ENCODE measurements at regions not wholly inside any gene's neighbourhood (a gene's known extent, or its start where the extent isn't known, plus 50 kb on each side); places are given as distances from the start of the nearest gene placed in this dataset.
"Not testable (repeated sequence)": the region's sequence is repeated elsewhere in the genome, so short reads cannot be mapped to it uniquely, and the experiment has no call there.

DNA sequence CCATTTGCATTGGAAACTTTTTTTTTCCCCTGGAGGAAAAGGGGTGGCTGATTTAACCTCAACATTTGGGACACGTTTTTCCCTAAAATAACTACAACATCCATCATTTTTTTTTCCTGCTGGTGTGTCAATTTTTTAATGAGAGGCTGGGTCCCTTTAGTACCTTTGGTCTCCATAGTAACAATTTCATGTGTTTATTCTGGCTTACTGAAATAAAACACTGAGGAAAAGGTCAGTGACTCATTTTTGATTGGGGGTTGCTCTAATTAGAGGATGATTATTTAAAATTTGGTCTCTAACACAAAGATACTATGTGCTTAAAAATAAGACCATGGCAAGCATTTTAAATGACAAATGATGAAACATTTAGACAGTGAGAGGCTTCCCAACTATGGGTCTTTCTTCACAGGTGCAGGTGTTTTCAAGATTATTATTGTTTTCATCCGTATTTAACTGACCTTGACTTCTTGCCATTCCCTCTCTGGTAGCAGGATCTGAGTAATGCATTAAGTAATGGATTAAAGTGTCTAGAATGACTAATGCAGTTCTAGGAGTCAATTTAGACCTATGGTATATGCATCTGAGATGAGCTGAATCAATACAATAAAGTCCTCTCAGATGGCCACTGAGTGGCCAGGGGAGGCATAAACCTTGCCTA is 406.4 kb downstream of the KCNRG start:
- Histone ChIP-seq H3K9me3 (ENCODE audit: insufficient read depth, low read depth, low read length) (no peaks in the 10 kb centered on the region), H3K9ac (ENCODE audit: low read depth, low read length) (no peak overlapping the region), H3K27me3 (ENCODE audit: insufficient read depth, low read length) (no peaks in the 10 kb centered on the region), H3K36me3 (ENCODE audit: insufficient read depth, low read depth, low read length) (no peaks in the 10 kb centered on the region), H3K27ac (ENCODE audit: low read length) (no peak overlapping the region), H3K4me3 (ENCODE audit: low read length) (no peak overlapping the region), H3K4me1 (ENCODE audit: insufficient read depth, low read length) (no peaks in the 10 kb centered on the region)

DNA sequence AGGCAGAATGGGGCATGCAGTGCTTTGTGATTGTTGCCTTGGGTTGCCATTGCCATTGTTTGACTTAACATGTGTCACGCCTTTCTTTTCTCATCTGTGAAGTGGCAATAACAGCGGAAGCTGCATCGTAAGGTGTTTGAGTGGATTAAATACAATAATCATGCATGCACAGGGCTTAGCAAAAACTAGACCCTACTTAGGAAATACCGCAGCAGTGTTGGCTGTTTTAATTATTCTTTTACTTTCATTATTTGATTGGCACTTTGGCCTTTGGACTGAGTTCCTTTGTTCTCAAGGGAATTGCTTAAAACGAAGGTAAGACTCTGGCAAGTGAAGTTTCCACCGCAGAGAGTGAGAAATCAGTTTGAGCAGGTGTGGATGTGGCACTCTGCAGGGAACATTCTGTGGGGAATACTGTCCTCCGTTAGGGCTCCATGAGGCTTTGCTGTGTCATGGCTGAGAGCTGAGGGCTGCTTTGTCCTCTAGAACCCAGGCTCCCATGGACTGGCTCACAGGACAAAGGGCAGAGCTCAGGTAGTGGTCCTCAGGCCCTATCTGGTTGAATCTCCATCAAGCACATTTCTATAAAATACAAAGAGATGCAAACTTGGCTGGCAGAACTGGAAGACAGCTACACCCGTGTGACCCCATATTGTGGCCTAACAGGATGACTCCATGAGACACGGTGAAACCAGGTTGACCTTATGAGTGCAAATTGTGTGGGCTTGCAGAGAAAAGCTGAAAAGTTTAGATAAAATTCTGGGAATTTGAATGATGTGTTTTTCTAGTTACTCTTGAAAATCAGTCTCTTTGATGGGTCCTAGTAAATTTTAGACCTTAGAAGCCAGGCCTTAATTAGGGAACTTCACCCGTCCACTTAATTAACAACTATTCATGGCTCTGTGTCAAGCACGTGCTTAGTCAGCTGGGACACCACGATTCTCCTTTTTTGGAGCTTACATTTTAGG is 407.2 kb downstream of the KCNRG start:
- Histone ChIP-seq H3K36me3 (ENCODE audit: insufficient read depth, low read depth, low read length) (no peaks in the 10 kb centered on the region), H3K9me3 (ENCODE audit: insufficient read depth, low read depth, low read length) (no peaks in the 10 kb centered on the region), H3K27ac (ENCODE audit: low read length) (no peak overlapping the region), H3K4me1 (ENCODE audit: insufficient read depth, low read length) (no peaks in the 10 kb centered on the region), H3K4me3 (ENCODE audit: low read length) (no peak overlapping the region), H3K9ac (ENCODE audit: low read depth, low read length) (no peak overlapping the region), H3K27me3 (ENCODE audit: insufficient read depth, low read length) (no peaks in the 10 kb centered on the region)

DNA sequence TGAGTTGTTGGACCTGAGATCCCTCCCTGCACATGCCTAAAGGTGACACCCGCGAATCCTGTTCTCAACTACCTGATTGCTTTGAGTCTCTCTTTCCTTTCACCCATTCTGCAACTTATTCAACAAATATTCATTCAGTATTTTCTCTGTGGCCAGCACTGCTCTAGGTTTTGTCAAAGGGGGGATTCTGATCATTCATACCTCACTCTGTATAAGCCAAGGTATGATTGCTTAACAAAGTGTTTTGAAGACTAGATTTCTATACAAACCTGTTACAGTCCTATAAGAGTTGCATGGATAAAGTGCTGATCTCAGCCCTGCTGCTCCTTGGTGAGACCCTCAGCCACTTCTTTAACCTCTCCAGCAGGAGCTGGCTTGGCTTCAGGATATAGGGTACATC is 409.7 kb downstream of the KCNRG start:
- Histone ChIP-seq H3K4me3 (ENCODE audit: low read length) (no peak overlapping the region), H3K4me1 (ENCODE audit: insufficient read depth, low read length) (no peaks in the 10 kb centered on the region), H3K9me3 (ENCODE audit: insufficient read depth, low read depth, low read length) (no peaks in the 10 kb centered on the region), H3K27me3 (ENCODE audit: insufficient read depth, low read length) (no peaks in the 10 kb centered on the region), H3K9ac (ENCODE audit: low read depth, low read length) (no peak overlapping the region), H3K36me3 (ENCODE audit: insufficient read depth, low read depth, low read length) (no peaks in the 10 kb centered on the region), H3K27ac (ENCODE audit: low read length) (no peak overlapping the region)

DNA sequence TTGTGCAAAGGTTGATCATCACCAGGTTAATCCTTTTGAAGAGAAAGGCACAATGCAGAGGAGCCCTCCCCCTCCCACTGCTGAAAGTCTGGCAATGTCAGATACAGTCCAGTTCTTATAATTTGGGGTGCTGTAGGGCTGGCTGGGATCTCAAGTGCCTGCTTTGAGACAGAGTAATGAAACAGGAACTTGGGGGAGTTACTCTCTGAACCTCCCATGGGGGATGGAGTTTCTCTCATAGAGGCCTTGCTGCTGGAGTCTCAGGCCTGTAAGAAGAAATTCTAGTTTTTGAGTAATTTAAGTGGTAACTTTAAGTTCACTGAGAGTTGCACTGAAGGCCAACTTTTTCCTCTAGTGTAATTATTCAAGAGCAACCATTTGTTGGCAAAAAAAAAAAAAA is 410.5 kb downstream of the KCNRG start:
- Histone ChIP-seq H3K9me3 (ENCODE audit: insufficient read depth, low read depth, low read length) (no peaks in the 10 kb centered on the region), H3K9ac (ENCODE audit: low read depth, low read length) (no peak overlapping the region), H3K27me3 (ENCODE audit: insufficient read depth, low read length) (no peaks in the 10 kb centered on the region), H3K4me1 (ENCODE audit: insufficient read depth, low read length) (no peaks in the 10 kb centered on the region), H3K4me3 (ENCODE audit: low read length) (no peak overlapping the region), H3K27ac (ENCODE audit: low read length) (no peak overlapping the region), H3K36me3 (ENCODE audit: insufficient read depth, low read depth, low read length) (no peaks in the 10 kb centered on the region)

DNA sequence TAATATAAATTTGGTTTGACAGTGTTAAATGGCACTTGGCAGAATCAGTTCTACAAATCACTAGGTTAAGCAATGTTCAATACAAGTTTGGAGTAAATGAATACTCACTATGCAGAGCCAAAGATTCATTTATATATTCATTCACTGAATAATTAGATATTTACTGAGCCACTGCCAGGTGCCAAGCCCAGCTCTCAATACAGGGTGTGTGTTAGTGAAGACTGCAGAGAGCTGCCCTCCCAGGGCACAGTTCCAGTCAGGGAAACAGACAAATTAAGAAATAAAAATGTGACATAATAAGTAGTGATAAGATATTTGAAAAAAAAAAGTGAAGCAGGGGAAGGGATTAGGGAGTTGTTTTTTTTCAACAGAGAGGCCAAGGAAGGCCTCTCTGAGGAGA is 411.7 kb downstream of the KCNRG start:
- Histone ChIP-seq H3K27me3 (ENCODE audit: insufficient read depth, low read length) (no peaks in the 10 kb centered on the region), H3K4me1 (ENCODE audit: insufficient read depth, low read length) (no peaks in the 10 kb centered on the region), H3K27ac (ENCODE audit: low read length) (no peak overlapping the region), H3K9me3 (ENCODE audit: insufficient read depth, low read depth, low read length) (no peaks in the 10 kb centered on the region; the same call in 1 of the 2 replicates), H3K9ac (ENCODE audit: low read depth, low read length) (no peak overlapping the region), H3K4me3 (ENCODE audit: low read length) (no peak overlapping the region), H3K36me3 (ENCODE audit: insufficient read depth, low read depth, low read length) (no peaks in the 10 kb centered on the region)

DNA sequence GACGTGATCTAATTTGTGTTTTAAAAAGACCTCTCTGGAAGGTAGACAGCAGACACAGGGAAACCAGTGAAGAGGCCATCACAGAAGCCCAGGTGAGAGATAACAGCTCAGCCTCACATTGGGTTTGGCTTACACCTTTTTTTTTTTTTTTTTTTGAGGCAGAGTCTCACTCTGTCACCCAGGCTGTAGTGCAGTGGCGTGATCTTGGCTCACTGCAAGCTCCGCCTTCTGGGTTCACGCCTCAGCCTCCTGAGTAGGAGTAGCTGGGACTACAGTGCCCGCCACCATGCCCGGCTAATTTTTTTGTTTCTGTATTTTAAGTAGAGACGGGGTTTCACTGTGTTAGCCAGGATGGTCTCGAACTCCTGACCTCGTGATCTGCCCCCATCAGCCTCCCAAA is 412.3 kb downstream of the KCNRG start:
- not testable (repeated sequence) for H3K4me3 ChIP-seq (ENCODE audit: low read length); H3K27me3 ChIP-seq (ENCODE audit: insufficient read depth, low read length)

DNA sequence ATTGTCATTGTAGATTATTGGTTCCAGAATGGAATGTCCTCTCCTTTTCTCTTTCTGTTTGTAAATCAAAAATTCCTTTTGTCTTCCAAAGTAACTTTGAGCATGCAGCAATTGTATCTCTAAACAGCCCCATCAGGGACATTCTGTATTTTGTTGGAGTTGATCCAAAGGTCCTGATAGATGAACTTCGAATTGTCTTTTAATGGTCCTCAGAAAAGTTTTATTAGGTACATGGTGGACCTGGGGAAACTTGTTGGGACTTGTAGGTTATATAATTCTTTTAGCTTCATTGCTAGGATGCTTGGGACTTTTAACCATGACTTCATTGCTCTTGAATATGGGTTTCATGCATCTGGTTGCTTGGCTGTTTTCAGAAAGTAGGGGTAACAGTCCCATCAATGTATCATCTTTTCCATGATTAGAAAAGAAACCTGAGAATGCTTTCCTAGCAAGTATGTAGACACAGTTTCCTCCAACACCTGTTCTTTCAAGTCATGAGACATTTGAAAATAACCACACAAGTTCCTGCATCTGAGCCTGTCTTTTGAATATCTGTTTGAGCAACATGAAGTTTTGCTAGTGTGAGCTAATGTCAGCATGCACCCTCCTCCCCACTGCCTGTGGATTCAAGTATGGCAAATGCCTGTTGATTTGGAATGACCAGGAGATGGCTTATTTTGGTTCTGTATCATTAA is 413.1 kb downstream of the KCNRG start:
- H3K9me3 ChIP-seq (ENCODE audit: insufficient read depth, low read depth, low read length) = no peaks in the 10 kb centered on the region; the same call in 1 of the 2 replicates
- H3K4me1 ChIP-seq (ENCODE audit: insufficient read depth, low read length) = no peaks in the 10 kb centered on the region
- H3K4me3 ChIP-seq (ENCODE audit: low read length) = no peak overlapping the region
- no peaks in the 10 kb centered on the region for H3K36me3 ChIP-seq (ENCODE audit: insufficient read depth, low read depth, low read length)
- no peak overlapping the region for H3K9ac ChIP-seq (ENCODE audit: low read depth, low read length)
- no peak overlapping the region for H3K27ac ChIP-seq (ENCODE audit: low read length)
- no peaks in the 10 kb centered on the region for H3K27me3 ChIP-seq (ENCODE audit: insufficient read depth, low read length)

More for the DNA sequence above, 412.3 kb downstream of the KCNRG start:
- H3K36me3 ChIP-seq (ENCODE audit: insufficient read depth, low read depth, low read length); H3K9me3 ChIP-seq (ENCODE audit: insufficient read depth, low read depth, low read length); H3K9ac ChIP-seq (ENCODE audit: low read depth, low read length); H3K27ac ChIP-seq (ENCODE audit: low read length); H3K4me1 ChIP-seq (ENCODE audit: insufficient read depth, low read length): not testable (repeated sequence)

DNA sequence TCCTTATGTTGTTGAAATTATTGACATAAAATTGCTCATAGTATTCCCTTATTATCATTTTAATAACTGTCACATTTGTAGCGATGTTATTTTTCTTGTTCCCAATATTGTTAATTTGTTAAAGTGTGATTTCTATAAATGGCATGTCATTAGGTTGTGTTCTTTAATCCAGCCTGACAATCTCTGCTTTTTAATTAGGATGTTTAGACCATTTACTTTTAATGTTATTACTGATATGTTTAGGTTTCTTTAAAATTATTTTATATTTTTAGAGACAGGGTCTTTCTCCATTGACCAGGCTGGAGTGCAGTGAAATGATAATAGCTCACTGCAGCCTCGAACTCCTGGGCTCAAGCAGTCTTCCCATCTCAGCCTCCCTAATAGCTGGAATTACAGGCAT is 408.5 kb downstream of the DLEU7 start:
- H3K4me1 ChIP-seq (ENCODE audit: insufficient read depth, low read length) = no peaks in the 10 kb centered on the region
- H3K36me3 ChIP-seq (ENCODE audit: insufficient read depth, low read depth, low read length) = no peaks in the 10 kb centered on the region
- H3K27me3 ChIP-seq (ENCODE audit: insufficient read depth, low read length) = no peaks in the 10 kb centered on the region
- no peak overlapping the region for H3K9ac ChIP-seq (ENCODE audit: low read depth, low read length)
- no peak overlapping the region for H3K27ac ChIP-seq (ENCODE audit: low read length)
- H3K9me3 ChIP-seq (ENCODE audit: insufficient read depth, low read depth, low read length) = no peaks in the 10 kb centered on the region; the same call in 1 of the 2 replicates
- H3K4me3 ChIP-seq (ENCODE audit: low read length) = no peak overlapping the region

DNA sequence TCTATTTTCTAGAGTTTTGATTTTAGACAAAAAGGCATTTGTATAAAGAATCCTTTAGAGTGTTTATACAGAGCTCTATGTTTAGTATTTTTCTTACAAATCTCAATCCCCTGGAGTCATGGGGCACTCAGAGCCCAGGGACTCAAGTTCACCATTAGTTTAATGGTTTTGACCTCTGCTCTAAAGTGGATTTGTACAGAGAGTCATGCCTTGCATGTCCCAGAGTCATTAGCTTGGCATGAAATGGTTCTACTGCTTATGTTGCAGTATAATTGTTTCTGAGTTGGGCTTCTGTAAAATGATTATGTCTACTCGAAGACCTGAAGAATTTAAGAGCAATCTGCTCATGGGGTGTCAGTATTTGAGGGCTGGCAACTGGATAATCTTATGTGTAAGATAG is 406.2 kb downstream of the DLEU7 start:
- H3K9me3 ChIP-seq (ENCODE audit: insufficient read depth, low read depth, low read length) = no peaks in the 10 kb centered on the region
- H3K4me3 ChIP-seq (ENCODE audit: low read length) = no peak overlapping the region
- no peaks in the 10 kb centered on the region for H3K27me3 ChIP-seq (ENCODE audit: insufficient read depth, low read length)

DNA sequence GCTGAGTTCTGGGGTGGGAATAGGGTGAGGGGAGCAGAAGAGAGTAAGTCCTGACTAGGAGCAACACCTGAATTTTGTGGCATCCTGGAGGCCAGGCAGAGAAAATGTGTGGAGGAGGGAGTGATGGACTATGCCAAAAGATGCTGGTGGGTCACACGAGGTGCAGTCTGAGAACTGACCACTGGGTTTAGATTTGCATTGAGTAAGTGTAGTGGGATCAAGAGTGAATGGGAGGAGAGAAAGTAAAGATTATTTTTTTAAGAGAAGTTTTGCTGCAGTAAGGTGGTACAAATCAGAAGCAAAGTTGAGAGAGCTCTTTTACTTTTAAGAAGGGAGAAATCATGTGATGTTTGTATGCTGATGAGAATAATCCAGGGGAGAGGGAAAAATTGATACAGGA is 405.1 kb downstream of the DLEU7 start:
- Histone ChIP-seq H3K4me3 (ENCODE audit: low read length) (no peak overlapping the region), H3K9me3 (ENCODE audit: insufficient read depth, low read depth, low read length) (no peaks in the 10 kb centered on the region), H3K4me1 (ENCODE audit: insufficient read depth, low read length) (no peaks in the 10 kb centered on the region), H3K9ac (ENCODE audit: low read depth, low read length) (no peak overlapping the region), H3K36me3 (ENCODE audit: insufficient read depth, low read depth, low read length) (no peaks in the 10 kb centered on the region), H3K27me3 (ENCODE audit: insufficient read depth, low read length) (no peaks in the 10 kb centered on the region), H3K27ac (ENCODE audit: low read length) (no peak overlapping the region)

More for the DNA sequence above, 406.2 kb downstream of the DLEU7 start:
- H3K9ac ChIP-seq (ENCODE audit: low read depth, low read length) = no peak overlapping the region
- no peaks in the 10 kb centered on the region for H3K4me1 ChIP-seq (ENCODE audit: insufficient read depth, low read length)
- H3K36me3 ChIP-seq (ENCODE audit: insufficient read depth, low read depth, low read length) = no peaks in the 10 kb centered on the region
- no peak overlapping the region for H3K27ac ChIP-seq (ENCODE audit: low read length)

DNA sequence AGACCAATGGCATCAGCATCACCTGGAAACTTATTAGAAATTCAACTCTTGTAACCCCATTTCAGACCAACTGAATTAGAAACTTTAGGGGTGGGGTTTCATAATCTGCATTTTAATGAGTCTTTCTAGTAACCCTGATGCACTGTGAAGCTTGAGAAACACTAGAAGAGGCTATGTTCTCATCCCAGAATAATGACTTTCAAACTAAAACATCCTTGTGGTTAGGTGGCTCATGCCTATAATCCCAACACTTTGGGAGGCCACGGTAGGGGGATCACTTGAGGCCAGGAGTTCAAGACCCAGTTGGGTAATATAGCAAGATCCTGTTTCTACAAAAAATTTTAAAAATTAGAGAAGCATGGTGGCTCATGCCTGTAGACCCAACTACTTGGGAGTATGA is 402.4 kb downstream of the DLEU7 start:
- Histone ChIP-seq H3K27ac (ENCODE audit: low read length) (no peak overlapping the region), H3K9me3 (ENCODE audit: insufficient read depth, low read depth, low read length) (no peaks in the 10 kb centered on the region), H3K36me3 (ENCODE audit: insufficient read depth, low read depth, low read length) (no peaks in the 10 kb centered on the region), H3K27me3 (ENCODE audit: insufficient read depth, low read length) (no peaks in the 10 kb centered on the region), H3K4me3 (ENCODE audit: low read length) (no peak overlapping the region), H3K9ac (ENCODE audit: low read depth, low read length) (no peak overlapping the region), H3K4me1 (ENCODE audit: insufficient read depth, low read length) (peaks cover 15% of the 10 kb centered on the region; the same call in 1 of the 2 replicates)

Data from iPS-20b (cell line).